GM18511 (cell line): ENCODE measurements at regions not wholly inside any gene's neighbourhood (a gene's known extent, or its start where the extent isn't known, plus 50 kb on each side); places are given as distances from the start of the nearest gene placed in this dataset.
A peak's percentile ranks its signal among the peaks of the same experiment; 100 is the strongest.

Experiments
- ATAC-seq: cut with Tn5 transposase; IDR thresholded peaks from one replicate; pipeline ENCODE4 v1.9.1; 2021; ENCODE audit warnings: mild to moderate bottlenecking, moderate library complexity; ENCODE audit not compliant: unreplicated experiment

- ATAC-seq: no peak
Measured at GRCh38 chr2:121895723-121896571, 140.5 kb downstream of the TSN start.

DNA sequence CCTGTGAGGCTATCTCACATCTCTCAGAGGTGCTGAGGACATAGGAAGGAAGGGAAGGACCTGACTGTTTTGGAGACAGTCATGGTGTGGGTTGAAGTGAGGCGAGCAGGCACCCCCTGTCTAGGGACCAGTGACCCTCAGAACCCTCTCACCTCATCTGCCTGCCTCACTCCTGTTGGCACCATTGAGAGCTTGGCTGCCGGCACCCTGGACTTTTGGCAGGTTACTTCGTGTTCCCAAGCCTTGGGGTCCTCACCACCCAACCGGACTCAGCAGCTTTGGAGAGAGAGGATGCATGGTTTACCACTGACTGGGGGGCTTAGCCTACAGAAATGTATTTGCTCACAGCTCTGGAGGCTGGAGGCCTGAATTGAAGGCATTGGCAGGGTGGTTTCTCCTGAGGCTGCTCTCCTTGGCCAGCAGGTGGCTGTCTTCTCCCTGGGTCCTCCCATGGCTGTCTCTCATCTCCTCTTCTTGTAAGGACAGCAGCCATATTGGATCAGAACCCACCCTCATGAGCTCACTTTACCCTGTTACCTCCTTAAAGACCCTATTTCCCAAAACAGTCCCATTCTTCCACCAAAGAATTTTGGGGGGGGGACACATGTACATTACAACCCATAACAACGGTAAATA lies 142.0 kb downstream of the TSN start:
- peak; percentile 72 for ATAC-seq

DNA sequence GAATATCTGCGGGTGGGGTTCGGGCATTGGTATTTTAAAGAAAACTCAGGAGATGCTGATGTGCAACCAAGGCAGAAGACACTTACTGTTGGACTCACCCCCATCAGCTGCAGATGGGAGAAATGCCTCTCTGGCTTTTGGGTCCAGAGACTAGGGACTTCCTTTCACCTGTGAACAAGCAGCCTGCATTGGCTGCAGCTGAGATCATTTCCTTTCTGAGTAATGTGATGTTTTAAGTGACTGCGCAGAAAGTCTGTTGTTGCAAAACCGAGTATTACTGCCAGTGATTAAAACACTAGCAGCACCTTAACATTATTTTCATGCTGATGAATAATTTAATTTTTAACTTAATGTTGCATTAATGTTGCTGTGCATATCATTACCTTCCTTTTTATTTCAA lies 143.0 kb downstream of the TSN start:
- ATAC-seq: no peak

GRCh38 chr2:121900391-121900790 lies 144.9 kb downstream of the TSN start:
- no peak for ATAC-seq

DNA sequence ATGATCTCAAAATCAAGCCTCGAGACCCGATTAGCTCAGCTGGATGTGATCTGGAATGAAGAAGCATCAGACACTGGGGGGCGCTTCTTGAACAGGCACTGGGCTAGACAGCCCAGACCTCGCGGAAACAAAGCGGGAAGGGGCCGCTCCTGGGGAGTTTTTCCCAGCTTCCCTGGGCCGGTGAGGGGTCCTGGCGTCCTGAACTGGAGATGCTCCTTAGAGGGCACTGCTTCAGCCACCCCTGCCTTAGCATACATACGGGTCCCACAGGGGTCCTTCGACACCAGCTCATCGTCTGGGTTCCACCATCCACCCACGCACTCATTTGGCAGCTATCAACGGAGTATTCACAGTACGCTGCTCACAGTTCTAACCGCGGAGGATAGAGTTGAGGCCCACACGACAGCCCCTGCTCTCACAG lies 146.7 kb downstream of the TSN start:
- ATAC-seq: peak; percentile 73

GRCh38 chr2:121902616-121903015 lies 147.2 kb downstream of the TSN start:
- peak; percentile 57 for ATAC-seq

- ATAC-seq: peak; percentile 7
Measured at GRCh38 chr2:121903037-121903689, 147.7 kb downstream of the TSN start.

DNA sequence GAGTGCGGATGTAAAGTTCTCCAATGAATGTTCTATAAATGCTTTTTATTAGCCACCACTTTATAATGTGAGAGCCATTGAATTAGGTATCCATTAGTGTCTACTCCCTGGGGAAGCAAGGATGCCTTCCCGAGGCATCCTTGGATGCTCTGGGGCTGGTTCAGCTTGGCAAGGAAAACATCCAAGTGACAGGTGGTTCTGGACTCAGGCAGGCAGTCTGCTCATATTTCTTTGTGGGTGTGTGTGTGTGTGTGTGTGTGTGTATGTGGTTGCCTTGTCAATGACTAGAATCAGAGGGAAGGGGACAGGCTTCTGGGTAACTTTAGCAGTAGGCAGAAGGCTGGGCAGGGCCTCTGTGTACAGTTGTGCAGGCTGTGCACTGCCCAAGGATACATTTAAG lies 149.2 kb downstream of the TSN start:
- ATAC-seq: no peak

GRCh38 chr2:121905201-121905600 lies 149.8 kb downstream of the TSN start:
- no peak for ATAC-seq

DNA sequence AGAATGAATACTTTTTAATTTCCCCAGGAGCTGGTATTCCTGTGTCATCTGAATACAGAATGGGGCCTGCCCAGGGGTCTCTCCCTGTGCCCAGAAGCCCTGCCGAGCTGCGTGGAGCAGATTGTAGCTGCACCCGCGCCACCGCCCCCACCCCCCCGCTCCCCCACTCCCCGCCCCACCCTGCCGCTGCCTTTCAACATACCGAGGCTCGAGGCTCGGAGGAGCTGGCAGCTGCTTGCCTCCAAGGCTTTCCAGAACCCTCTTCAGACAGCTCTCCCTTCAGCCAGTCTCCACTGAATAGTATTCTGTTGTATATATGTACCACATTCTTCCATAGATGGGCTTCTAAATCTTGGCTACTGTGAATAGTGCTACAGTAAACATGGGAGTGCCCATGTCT lies 150.7 kb downstream of the TSN start:
- ATAC-seq: no peak

DNA sequence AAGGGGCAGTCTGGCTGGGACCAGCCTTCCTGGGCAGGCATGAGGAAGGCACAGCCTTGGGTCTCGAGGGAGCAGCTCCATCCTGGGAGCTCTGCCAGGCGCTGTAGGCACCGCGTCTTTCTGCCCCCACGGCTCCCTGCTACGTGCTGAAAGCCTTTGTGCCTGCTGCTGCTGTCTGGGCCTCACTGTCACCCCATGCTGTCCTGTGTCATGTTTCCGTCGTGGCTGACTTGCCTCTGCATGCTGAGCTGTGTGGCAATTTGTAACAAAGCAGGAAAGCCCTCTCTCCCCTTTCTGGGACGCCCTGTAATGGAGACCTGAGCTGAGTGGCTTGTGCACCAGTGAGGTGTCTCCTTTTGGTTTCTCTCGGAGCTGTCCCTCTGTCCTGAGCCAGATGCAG lies 152.5 kb downstream of the TSN start:
- no peak for ATAC-seq

DNA sequence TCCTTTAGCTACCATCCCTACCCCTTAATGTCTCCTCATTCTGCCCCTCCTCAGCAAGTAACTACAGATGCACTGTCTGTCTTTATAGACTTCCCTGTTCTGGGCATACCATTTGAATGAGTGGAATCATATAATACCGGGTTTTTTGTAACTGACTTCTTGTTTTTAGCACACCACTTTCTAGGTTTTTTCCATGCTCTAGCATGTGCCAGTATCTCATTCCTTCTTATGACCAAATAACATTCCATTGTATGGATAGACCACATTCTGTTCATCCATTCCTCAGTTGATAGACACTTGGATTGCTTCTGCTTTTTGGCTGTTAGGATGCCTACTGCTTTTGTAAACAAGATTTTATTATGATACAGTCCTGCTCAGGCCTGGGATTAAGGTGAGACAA lies 154.7 kb downstream of the TSN start:
- ATAC-seq: no peak

- no peak for ATAC-seq
Measured at GRCh38 chr2:121911036-121911435, 155.6 kb downstream of the TSN start.

DNA sequence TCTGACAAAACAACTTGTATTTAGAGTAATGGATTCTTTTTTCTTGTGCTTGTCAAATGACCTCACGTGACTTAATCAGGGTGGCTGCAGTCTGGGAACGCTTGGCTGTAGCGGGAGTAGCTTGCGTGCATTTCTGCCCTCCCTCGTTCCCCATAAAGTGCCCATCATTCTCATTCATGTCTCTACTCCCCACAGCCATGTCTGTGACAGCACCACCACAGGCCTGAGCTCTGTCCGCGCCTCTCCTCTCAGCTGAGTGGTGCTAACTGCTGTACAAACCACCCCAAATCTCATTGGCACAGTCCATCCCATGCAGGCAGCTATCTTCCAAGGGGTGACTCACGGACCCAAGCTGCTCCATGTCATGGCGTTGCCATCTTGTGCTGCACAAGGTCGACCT lies 161.7 kb downstream of the TSN start:
- ATAC-seq: no peak

GRCh38 chr2:121918231-121918630 lies 162.8 kb downstream of the TSN start:
- ATAC-seq: no peak

GRCh38 chr2:121919803-121920202 lies 164.4 kb downstream of the TSN start:
- no peak for ATAC-seq

- no peak for ATAC-seq
Measured at GRCh38 chr2:121925466-121925865, 170.0 kb downstream of the TSN start.

GRCh38 chr2:121943285-121943684 lies 187.8 kb downstream of the TSN start:
- ATAC-seq: no peak

DNA sequence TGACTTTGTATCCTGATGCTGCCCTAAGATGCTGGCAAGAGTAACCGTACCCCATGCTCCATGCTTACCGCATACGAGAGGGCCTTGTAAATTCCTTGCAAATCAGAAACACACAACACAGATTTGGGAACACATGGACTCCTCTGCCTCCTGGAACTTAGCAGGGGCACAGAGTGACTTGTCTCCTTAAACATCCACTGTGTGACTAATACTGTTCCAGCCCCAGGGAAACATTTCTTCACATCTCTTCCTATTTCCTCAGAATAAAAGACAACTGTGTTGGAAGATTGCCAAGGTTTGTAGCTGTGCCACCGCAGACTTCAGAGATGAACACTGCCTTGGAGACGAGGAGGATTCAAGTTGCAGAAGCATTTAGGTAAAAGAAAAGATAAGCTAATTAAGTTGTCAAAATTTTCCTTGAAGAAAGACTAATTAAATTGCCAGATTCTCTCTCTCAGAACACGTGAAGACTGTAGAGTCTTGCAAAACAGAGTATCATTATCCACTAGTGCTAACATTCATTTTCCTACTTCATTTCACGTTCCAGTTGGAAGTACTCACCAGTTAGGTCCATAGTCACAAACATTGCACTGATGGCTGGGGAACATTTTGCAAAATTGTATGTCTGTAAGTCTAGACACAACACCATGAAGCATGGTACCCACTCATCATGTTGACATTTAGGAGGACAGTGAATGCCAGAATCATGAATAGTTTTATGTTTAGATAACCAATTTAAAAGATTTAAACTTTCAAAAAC lies 188.8 kb downstream of the TSN start:
- ATAC-seq: no peak

DNA sequence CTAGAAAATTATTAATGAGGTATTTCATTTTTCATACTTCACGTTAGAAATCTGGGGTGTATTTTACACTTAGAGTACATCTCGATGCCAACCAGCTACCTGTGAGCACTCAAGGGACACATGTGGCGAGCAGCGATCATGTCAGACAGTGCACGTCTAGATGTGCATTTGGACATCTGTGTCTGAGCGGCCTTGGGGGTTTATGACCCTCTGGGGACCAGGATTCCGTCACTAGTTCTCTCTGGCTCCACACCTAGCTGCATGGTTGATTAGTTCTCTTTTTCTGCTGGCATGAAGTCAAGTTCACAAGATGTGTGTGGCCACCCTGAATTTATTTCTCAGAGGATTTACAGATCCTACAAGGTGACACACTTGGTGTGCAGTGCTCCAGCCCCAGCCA lies 192.2 kb downstream of the TSN start:
- ATAC-seq: no peak

DNA sequence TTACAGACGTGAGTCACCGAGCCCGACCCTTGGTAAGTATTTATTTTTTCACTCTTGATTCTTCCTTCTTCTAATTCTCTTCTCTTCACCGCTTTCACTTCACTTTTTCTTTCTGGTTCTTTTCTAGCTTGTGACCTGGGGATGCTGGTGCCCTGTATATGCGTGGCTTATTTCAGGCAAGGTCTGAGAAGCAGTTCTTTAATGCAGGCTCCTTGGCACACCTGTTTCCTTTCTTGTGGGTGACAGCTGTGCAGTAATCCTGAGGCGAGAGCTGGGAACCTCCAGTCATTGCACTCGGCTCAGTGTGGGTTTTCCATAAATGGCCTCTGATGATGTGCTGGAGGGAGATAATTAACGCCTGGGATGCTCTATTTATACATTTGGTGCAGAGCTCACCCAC lies 193.8 kb downstream of the TSN start:
- peak; percentile 73 for ATAC-seq
